NCI-H2081 (cell line): ENCODE measurements at regions not wholly inside any gene's neighbourhood (a gene's known extent, or its start where the extent isn't known, plus 50 kb on each side); places are given as distances from the start of the nearest gene placed in this dataset.
A peak's percentile ranks its signal among the peaks of the same experiment; 100 is the strongest.

Source experiments
- DNase-seq, 2 experiments: peaks; one replicate each; lab custom pipeline; 2025; lab: John Stamatoyannopoulos, UW

- DNase-seq: peak in 1 of 2 experiments; percentile 19
Observed at GRCh38 chr13:111516712-111517640, 196.5 kb downstream of the TEX29 start.

DNA sequence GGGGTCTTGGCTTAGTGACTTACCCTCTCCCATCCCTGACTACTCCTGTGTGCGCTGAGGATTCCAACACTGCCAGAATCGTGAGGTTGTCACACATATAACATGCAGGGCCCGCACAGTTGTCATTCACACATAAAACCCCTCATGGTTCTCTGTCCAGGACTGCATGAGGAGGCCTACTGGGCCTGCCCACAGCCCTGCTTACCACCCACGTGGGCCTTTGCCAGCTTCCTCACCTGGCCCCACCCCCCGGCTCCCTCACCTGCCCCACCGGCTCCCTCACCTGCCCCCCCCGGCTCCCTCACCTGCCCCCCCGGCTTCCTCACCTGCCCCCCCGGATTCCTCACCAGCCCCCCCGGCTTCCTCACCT lies 197.2 kb downstream of the TEX29 start:
- no peak for DNase-seq

- DNase-seq: peak; percentile 24 to 73
Observed at GRCh38 chr13:111518161-111518792, 197.8 kb downstream of the TEX29 start.

GRCh38 chr13:111519041-111519440 lies 198.6 kb downstream of the TEX29 start:
- DNase-seq: no peak

- no peak for DNase-seq
Observed at GRCh38 chr13:111519490-111520170, 199.2 kb downstream of the TEX29 start.

- DNase-seq: no peak
Observed at GRCh38 chr13:111521030-111521429, 200.6 kb downstream of the TEX29 start.

DNA sequence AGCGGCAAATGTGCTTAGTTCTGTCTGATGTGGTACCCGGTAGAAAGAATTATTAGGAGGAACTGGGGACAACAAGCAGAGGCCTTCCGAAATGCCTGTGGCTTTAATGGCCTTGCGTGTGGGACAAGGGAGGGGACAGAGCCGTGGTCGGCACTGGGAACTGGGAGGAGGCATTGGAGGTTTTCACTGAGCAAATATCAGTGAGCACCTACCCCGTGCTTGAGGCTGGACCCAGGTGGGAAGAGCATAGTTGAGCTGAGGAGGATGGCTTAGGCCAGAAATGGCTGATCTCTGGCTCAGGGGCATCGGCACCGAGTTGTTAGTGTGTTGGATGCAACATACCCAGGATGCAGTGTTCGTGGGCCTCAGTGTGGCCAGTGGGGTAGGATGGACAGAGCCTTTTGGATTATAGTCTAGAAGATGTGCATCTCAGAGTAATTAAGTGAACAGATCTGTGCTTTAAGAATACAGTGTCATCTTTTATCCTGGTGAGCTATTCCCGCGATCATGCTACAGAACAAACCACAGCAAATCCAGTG lies 201.3 kb downstream of the TEX29 start:
- no peak for DNase-seq

DNA sequence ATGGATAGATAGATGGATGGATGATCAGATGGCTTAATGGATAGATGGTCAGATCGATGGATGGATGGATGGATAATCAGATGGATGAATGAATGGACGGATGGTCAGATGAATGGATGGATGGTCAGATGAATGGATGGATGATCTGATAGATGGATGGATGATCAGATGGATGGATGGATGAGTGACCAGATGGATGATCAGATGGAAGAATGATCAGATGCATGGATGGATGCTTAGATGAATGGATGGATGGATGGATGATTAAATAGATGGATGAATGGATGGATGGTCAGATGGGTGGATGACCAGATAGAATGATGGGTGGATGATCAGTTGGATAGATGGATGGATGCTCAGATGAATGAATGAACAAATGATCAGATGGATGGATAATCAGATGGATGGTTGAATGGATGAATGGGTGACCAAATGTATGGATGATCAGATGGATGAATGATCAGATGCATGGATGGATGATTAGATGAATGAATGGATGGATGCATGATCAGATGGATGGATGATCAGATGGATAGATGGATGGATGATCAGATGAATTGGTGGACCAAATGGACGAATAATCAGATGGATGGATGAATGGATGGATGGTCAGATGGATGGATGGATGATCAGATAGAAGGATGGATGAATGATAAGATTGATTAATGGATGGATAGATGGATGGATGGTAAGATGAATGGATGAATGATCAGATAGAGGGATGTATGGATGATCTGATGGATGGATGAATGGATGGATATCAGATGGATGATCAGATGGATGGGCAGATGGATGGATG lies 205.1 kb downstream of the TEX29 start:
- no peak for DNase-seq

DNA sequence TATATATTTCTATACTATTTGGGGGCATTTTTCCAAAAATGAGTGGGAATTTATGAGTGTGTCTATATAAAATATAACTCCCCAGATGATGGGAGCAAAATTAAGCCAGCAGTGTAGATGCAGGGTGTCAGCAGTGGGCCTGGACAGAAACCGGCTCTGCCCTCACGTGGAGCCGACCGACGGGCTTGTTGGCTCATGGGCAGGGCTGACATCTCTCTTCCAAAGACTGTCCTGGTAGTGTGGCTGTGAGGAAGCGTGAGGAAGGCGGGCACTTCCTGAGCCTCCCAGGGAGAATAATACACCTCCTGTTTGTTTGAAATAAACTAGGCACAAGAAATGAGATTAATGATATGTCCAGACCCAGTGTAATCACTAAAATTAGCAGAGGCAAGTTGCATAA lies 206.5 kb downstream of the TEX29 start:
- peak in 1 of 2 experiments; percentile 70 for DNase-seq

DNA sequence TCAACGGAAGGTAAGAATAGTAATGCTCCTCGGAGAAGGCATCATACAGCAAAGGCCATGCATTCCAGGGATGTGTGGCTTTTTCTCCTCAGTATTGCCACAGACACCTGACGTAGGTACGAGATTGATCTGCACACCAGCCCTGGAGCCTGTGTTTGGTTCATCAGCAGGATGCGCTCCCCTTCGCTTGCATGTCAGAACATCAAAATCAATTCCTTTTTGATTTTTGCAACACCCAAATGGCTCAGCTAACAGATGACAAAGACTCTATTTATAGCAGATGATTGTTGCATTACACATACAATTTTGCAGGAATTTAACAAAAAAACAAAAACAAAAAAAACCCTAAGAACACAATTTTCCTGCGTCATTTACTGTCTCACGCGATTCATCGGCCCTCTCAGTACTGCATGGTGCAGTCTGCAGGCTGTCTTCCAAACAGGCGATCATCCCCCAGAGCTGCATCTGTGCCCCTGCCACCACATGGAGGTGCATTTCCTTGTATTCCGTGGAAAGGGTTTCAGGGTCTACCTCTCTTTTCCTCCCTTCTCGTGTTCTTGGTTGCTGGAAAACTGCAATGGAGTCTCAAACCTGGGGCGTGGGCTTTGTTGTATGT lies 207.3 kb downstream of the TEX29 start:
- DNase-seq: no peak

- no peak for DNase-seq
Observed at GRCh38 chr13:111528513-111528912, 208.1 kb downstream of the TEX29 start.

DNA sequence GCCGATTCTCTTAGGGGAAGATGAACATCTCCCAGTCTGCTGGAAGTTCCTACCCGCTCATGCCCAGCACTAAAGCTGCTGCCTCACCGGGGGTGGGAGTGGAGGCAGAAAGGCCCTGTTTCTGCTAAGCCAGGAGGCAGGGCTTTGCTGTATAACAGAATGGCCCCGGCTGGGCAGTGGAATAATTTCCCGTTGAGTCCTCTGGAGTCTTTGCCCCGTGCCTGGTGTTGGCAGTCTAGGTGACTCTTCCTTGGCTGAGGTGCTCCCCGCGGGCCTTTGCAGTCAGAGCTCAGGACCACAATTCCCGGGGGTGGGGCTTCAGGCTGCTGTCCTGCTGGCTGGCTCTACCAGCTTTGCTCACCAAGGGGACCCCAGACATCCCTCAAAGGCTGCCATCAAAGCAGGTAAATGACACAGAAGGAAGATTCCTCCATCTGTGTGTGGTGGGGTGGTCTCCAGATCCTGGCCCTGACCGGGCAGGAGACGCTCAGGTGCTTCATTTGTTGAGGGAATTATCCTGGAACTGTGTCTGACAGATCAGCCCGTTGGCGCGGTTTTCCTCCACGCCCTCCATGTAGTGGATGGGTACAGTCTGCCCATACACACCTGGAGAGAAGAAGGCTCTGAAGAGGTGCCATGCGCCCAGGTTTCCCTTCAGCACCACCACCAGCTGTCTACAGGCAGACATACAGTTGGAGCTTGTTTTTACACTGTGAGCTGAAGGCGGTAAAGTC lies 209.9 kb downstream of the TEX29 start:
- DNase-seq: no peak

GRCh38 chr13:111531505-111531904 lies 211.1 kb downstream of the TEX29 start:
- DNase-seq: peak; percentile 29 to 75

- no peak for DNase-seq
Observed at GRCh38 chr13:111532111-111532510, 211.7 kb downstream of the TEX29 start.

DNA sequence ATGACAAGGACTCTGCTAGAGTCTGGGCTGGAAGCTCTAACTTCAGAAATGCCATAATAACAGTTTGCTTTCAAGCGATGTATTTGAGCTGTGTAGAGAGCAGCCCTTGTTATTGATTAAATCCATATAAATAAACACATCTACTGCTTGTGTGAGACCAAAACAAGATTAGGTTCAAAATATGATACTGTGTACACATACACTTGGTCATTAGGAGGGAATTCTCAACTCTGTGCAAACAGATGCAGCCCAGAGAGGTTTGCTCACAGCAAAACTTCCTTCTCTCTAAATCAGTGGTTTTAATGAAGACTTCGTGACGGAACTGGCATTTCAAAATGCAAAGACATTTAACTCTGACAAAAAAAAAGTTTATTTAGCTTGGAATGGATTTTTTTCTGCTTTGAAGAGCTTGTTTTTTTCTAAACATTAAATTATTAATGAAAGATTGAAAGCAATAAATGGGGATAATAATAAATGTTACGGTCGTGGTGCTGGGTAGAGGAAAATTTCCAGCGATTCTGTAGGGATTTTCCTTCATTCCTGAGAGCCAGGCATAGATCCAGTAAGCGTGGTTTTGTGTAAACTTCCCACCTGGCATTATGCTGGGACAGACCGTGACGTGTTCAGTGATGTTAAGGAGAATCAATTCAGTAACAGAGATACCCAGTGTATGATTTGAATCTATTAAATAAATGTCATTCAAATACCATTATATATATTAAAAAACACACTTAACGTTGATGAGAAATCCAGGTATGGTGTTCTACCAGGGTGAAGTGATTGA lies 213.7 kb downstream of the TEX29 start:
- DNase-seq: peak in 1 of 2 experiments; percentile 37

DNA sequence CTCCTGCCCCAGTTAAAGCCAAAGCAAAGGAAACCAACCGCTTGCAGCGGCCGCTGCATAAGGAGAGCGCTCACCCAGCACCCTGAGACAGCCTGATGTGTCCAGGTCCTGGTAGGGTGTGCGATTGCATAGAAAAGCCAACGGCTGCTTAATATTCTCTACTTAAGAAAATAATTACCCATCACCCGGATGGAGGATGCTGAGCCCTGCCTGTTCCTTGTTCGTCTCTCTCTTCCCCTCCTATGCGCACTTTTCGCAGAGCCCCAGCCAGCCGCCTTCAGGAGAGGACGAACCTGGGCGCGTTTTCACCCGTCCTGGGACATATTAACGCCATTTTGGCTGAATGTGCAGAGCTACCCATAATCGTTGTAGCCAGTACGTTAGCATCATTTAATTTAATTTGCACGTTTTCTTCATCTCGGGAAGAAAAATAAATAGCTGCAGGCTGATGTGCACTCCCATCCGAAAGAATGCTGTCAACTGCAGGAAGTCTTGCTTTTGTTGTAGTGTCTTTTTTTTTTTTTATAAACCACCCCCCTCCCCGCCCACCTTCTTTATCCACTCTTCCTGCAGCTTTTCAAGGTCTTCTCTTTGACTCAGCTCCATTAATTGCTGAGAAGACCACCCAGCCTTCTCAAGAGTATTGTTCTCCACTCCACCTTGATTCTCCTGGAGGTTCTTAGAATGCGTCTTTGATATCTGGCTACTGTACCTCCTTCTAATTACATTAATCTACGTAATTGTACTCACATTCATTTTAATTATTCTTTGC lies 214.5 kb downstream of the TEX29 start:
- no peak for DNase-seq

GRCh38 chr13:111535523-111535811 lies 215.0 kb downstream of the TEX29 start:
- DNase-seq: no peak

- DNase-seq: no peak
Observed at GRCh38 chr13:111536075-111536642, 215.7 kb downstream of the TEX29 start.
